Stimulated activated CD4-positive, alpha-beta T cell treated with anti-CD3 and anti-CD28 coated beads, Interleukin-4, amount 100 ng/mL, for 48 hours (primary cell): ENCODE measurements at regions not wholly inside any gene's neighbourhood (a gene's known extent, or its start where the extent isn't known, plus 50 kb on each side); places are given as distances from the start of the nearest gene placed in this dataset.

Experiments
- DNase-seq, 2 donors: peaks; one replicate each; pipeline ENCODE4 v3.0.0-alpha.2; 2020; ENCODE audit warnings: low read depth in 2 of 2

GRCh38 chr18:23342506-23342905, 110.6 kb upstream of the RIOK3 start:
- no peak for DNase-seq

- DNase-seq, result no peak
Measured at GRCh38 chr18:23350188-23350587, 102.9 kb upstream of the RIOK3 start.

GRCh38 chr18:23351521-23351920, 101.6 kb upstream of the RIOK3 start:
- DNase-seq, result no peak

- DNase-seq, result no peak
Measured at GRCh38 chr18:23352042-23352441, 101.0 kb upstream of the RIOK3 start.

GRCh38 chr18:23353459-23353858, 99.6 kb upstream of the RIOK3 start:
- DNase-seq, result no peak

GRCh38 chr18:23354625-23355024, 98.5 kb upstream of the RIOK3 start:
- DNase-seq, result peak in 1 of 2 donors; percentile 6

- no peak for DNase-seq
Measured at GRCh38 chr18:23355206-23355605, 97.9 kb upstream of the RIOK3 start.

GRCh38 chr18:23356424-23356823, 96.7 kb upstream of the RIOK3 start:
- DNase-seq, result no peak

GRCh38 chr18:23356915-23357601, 96.0 kb upstream of the RIOK3 start:
- no peak for DNase-seq

- no peak for DNase-seq
Measured at GRCh38 chr18:23357996-23358594, 95.0 kb upstream of the RIOK3 start.

- DNase-seq, result no peak
Measured at GRCh38 chr18:23359421-23359820, 93.7 kb upstream of the RIOK3 start.

GRCh38 chr18:23363865-23364570, 89.1 kb upstream of the RIOK3 start:
- no peak for DNase-seq

- DNase-seq, result no peak
Measured at GRCh38 chr18:23365602-23366001, 87.5 kb upstream of the RIOK3 start.

- no peak for DNase-seq
Measured at GRCh38 chr18:23369266-23369665, 83.8 kb upstream of the RIOK3 start.

- DNase-seq, result no peak
Measured at GRCh38 chr18:23373570-23373969, 79.5 kb upstream of the RIOK3 start.

- no peak for DNase-seq
Measured at GRCh38 chr18:23377669-23378301, 75.3 kb upstream of the RIOK3 start.

- DNase-seq, result no peak
Measured at GRCh38 chr18:23378302-23378686, 74.8 kb upstream of the RIOK3 start.

GRCh38 chr18:23380001-23380550, 73.0 kb upstream of the RIOK3 start:
- DNase-seq, result no peak

GRCh38 chr18:23380817-23381216, 72.3 kb upstream of the RIOK3 start:
- no peak for DNase-seq

GRCh38 chr18:23383494-23383893, 69.6 kb upstream of the RIOK3 start:
- no peak for DNase-seq

- DNase-seq, result no peak
Measured at GRCh38 chr18:23384778-23385736, 68.0 kb upstream of the RIOK3 start.
